ENCODE measurements at regions not wholly inside any gene's neighbourhood (a gene's known extent, or its start where the extent isn't known, plus 50 kb on each side); places are given as distances from the start of the nearest gene placed in this dataset.

DNA sequence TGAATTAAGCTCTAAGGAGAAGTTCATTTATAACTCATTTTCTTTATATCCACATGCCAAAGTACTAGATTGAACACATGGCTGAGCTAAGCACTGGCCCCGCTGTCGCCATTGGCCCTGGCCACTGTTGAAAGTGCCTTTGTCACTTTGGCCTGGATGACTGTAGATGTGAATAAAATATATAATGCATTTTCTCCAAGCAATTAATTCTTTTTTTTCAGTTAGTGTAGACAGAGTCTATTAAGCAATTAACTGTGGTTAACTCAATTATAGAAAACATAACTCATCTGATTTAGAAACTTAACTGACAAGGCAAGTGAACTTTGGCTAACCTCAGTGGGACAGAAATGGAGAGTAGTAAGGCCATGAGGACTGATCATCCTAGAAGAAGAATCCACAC lies 965.6 kb downstream of the EFNB2 start:
- H2AFZ ChIP-seq (ENCODE audit: low read length), result no peak overlapping the region
- H3K4me3 ChIP-seq (ENCODE audit: extremely low read depth in 1 of 4, insufficient read depth in 2 of 4, low read depth in 3 of 4, low read length in 4 of 4), result no peak overlapping the region
- no peak overlapping the region for H3K4ac ChIP-seq (replicated peaks; ENCODE audit: insufficient read length, low read depth, low read length)
- no peak overlapping the region for H2BK5ac ChIP-seq (ENCODE audit: low read depth, low read length)
- H3K36me3 ChIP-seq (ENCODE audit: control insufficient read depth in 2 of 4, insufficient read depth in 4 of 4, low read length in 3 of 4), result no peaks in the 10 kb centered on the region
- H3K27ac ChIP-seq (ENCODE audit: low read depth, low read length), result no peak overlapping the region
- DNase-seq (ENCODE audit: low read depth in 1 of 2, low spot score in 2 of 2), result no peak
- no peak overlapping the region for H3K56ac ChIP-seq (replicated peaks; ENCODE audit: insufficient read length, low read depth, low read length)
- no peak overlapping the region for H3K9ac ChIP-seq (replicated peaks in 1 of 4; ENCODE audit: extremely low read depth in 1 of 4, low read depth in 3 of 4, low read length in 3 of 4)
- H2BK12ac ChIP-seq (ENCODE audit: low read depth, low read length), result no peak overlapping the region
- no peak overlapping the region for H3K14ac ChIP-seq (ENCODE audit: insufficient read length)
- H4K5ac ChIP-seq (ENCODE audit: insufficient read length, low read depth, low read length), result no peak overlapping the region
- no peaks in the 10 kb centered on the region for H3K23me2 ChIP-seq (ENCODE audit: low read depth, low read length)
- peaks cover 0 to 1% of the 10 kb centered on the region in 2 experiments; a peak in 1 of 4 replicates for H3K9me3 ChIP-seq (ENCODE audit: insufficient read depth in 2 of 2, low read depth in 1 of 2, low read length in 1 of 2)
- no peak overlapping the region for H2BK120ac ChIP-seq (replicated peaks; ENCODE audit: low read depth, low read length)
- no peak overlapping the region for H3K23ac ChIP-seq (ENCODE audit: insufficient read length)
- H3K4me1 ChIP-seq (replicated peaks in 1 of 4; ENCODE audit: control insufficient read depth in 3 of 4, insufficient read depth in 4 of 4, low read length in 3 of 4), result no peaks in the 10 kb centered on the region
- no peak overlapping the region for H2BK20ac ChIP-seq (ENCODE audit: low read length)
- FAIRE-seq, result no peak
- no peaks in the 10 kb centered on the region for H4K20me1 ChIP-seq (replicated peaks in 1 of 2; ENCODE audit: control insufficient read depth in 1 of 2, insufficient read depth in 2 of 2, low read length in 2 of 2)
- TF ChIP-seq JUND (IDR thresholded peaks at IDR 0.05; ENCODE audit: low read length) (no peak), PHF8 (conservative IDR thresholded peaks at IDR 0.05; ENCODE audit: low read depth, low read length) (no peak)
- no peaks in the 10 kb centered on the region for H3K27me3 ChIP-seq (replicated peaks in 1 of 4; ENCODE audit: control insufficient read depth in 3 of 4, extremely low read depth in 1 of 4, insufficient read depth in 3 of 4, low read length in 3 of 4)
- H3K79me2 ChIP-seq (ENCODE audit: control insufficient read depth in 1 of 2, insufficient read depth in 2 of 2, low read length in 2 of 2), result no peaks in the 10 kb centered on the region
- POLR2A ChIA-PET (ENCODE audit: partially characterized antibody), result no interaction called here
- no peak overlapping the region for H3K18ac ChIP-seq (ENCODE audit: extremely low read depth, low read length)
- CTCF ChIA-PET (ENCODE audit: partially characterized antibody), result no interaction called here
- H3K4me2 ChIP-seq (ENCODE audit: insufficient read depth in 1 of 2, low read depth in 2 of 2, low read length in 2 of 2), result no peak overlapping the region
- no peak overlapping the region for H4K8ac ChIP-seq (ENCODE audit: extremely low read depth, insufficient read depth, low read length)
- H3K79me1 ChIP-seq (ENCODE audit: low read depth, low read length), result no peaks in the 10 kb centered on the region
- 98% methylated on average over 2 of the region's 2 CpGs; no CpG with 5 or more reads in 1 of the 2 experiments for WGBS, 2 experiments (ENCODE audit: extremely low coverage in 1 of 2, insufficient coverage in 1 of 2, insufficient read length in 1 of 2, insufficient replicate concordance in 2 of 2, low coverage in 1 of 2, low lambda C conversion rate in 2 of 2, missing lambda C conversion rate in 1 of 2)
- H2BK15ac ChIP-seq (ENCODE audit: low read length), result no peak overlapping the region
- no peak overlapping the region for H2AK5ac ChIP-seq (ENCODE audit: low read depth, low read length)
- no peak overlapping the region for H4K91ac ChIP-seq (replicated peaks; ENCODE audit: insufficient read length, low read length)
